Natural killer cell (primary cell): ENCODE measurements at regions not wholly inside any gene's neighbourhood (a gene's known extent, or its start where the extent isn't known, plus 50 kb on each side); places are given as distances from the start of the nearest gene placed in this dataset.

ENCODE experiments used
- ATAC-seq, 3 donors: fragments of 150-1000 bp in 2 of 3; fragments of 200-7000 bp in 1 of 3; cut with Tn5 transposase; 1 replicate in 1 of 3; 2 replicates in 2 of 3; pipeline ENCODE4 v1.10.0; 2021; ENCODE audit warnings: mild to moderate bottlenecking in 2 of 3, moderate library complexity in 2 of 3
- DNase-seq, 2 donors: peaks; one replicate each; pipeline versions ENCODE4 v3.0.0 to v3.0.0-alpha.2; 2013 to 2021; ENCODE audit warnings: mixed read lengths in 1 of 2
- H3K27ac ChIP-seq: one replicate; pipeline ENCODE4 v1.5.1; 2013; ENCODE audit warnings: mild to moderate bottlenecking, low read length
- H3K27me3 ChIP-seq: one replicate; pipeline ENCODE4 v1.6.1; 2013; ENCODE audit warnings: low read length; ENCODE audit not compliant: control insufficient read depth, insufficient read depth
- H3K36me3 ChIP-seq: one replicate; pipeline ENCODE4 v1.6.1; 2013; ENCODE audit warnings: low read length; ENCODE audit not compliant: control insufficient read depth, insufficient read depth
- H3K4me1 ChIP-seq: one replicate; pipeline ENCODE4 v1.6.1; 2013; ENCODE audit warnings: low read length; ENCODE audit not compliant: control insufficient read depth, insufficient read depth
- H3K4me3 ChIP-seq: one replicate; pipeline ENCODE4 v1.5.1; 2013; ENCODE audit warnings: low read length
- H3K9me3 ChIP-seq: one replicate; pipeline ENCODE4 v1.6.1; 2013; ENCODE audit warnings: low read length; ENCODE audit not compliant: control insufficient read depth, insufficient read depth
- H3K27ac Mint-ChIP-seq, 2 donors: one replicate each; pipeline ENCODE4 v1.8.0; 2022; ENCODE audit warnings: mild to moderate bottlenecking in 2 of 2, mixed read lengths in 2 of 2, moderate library complexity in 1 of 2
- H3K27me3 Mint-ChIP-seq, 2 donors: one replicate each; pipeline ENCODE4 v1.8.0; 2022; ENCODE audit warnings: low read depth in 2 of 2, mixed read lengths in 2 of 2
- H3K36me3 Mint-ChIP-seq: one replicate; pipeline ENCODE4 v1.8.0; 2022; ENCODE audit warnings: mixed read lengths
- H3K4me1 Mint-ChIP-seq, 2 donors: one replicate each; pipeline ENCODE4 v1.8.0; 2022; ENCODE audit warnings: mixed read lengths in 2 of 2
- H3K4me3 Mint-ChIP-seq: one replicate; pipeline ENCODE4 v1.8.0; 2022; ENCODE audit warnings: mild to moderate bottlenecking, moderate library complexity, mixed read lengths
- H3K9me3 Mint-ChIP-seq, 2 donors: one replicate each; pipeline ENCODE4 v1.8.0; 2022; ENCODE audit warnings: mixed read lengths in 2 of 2
- CTCF ChIP-seq: fragments of 200-600 bp; IDR thresholded peaks from one replicate; pipeline ENCODE4 v1.8.0; 2022; ENCODE audit warnings: antibody characterized with exemption
- WGBS: methylation state at CpG from one replicate; pipeline ENCODE4 v1.1.7; 2013; ENCODE audit warnings: missing lambda C conversion rate; ENCODE audit not compliant: insufficient coverage; 5-methylcytosine and 5-hydroxymethylcytosine counted together
- intact Hi-C: fragments of 100-400 bp; cut with micrococcal nuclease; formaldehyde crosslinking; loops from one replicate; pipeline ENCODE4 v1.14.2; 2022

DNA sequence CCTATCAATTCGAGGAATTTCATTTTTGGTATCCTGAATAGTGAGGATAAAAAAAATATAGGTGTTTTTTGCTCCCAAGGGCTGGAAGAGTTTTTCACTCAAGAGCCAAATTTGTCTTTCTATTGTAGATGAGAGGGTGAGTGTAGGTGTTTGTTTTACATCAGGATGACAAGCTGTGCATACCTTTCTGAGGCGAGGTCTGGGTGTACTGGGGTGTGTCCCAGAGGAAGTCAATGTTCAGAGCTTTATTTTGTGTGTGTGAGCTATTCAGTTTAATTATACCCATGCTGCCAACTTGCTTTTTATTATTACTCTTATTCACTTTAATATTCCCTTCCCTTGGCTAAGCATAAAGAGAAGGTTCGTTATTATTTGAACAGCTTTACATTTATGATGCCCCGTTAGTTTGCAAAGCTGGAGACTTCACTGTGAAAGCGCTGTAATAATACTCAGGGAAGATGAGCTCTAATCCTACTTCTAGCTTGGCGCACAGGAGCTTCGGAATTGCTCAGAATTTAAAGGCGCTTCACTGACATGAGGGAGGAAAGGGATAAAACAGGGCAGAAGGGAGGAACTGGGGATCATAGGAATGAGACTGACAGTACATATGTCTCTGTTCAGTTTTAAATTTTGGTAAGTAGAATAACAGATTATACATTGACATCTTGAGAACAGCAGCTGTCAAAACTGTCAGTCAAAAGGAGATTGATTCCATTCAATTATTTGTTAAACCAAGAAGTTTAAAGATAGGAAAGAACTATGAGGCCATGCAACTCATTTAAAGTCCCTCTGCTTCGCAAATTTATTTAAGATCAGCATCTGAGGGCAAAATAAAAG lies 117.7 kb upstream of the TP63 start:
- ATAC-seq (no peak), DNase-seq (no peak)
- no peak overlapping the region for H3K4me3 ChIP-seq
- peaks cover 3 to 10% of the 10 kb centered on the region in 2 donors for H3K9me3 Mint-ChIP-seq
- H3K4me1 Mint-ChIP-seq, result no peaks in the 10 kb centered on the region
- TF ChIP-seq CTCF, result no peak
- H3K27ac ChIP-seq, result no peak overlapping the region
- H3K27ac Mint-ChIP-seq, result no peak overlapping the region
- peaks cover 12% of the 10 kb centered on the region for H3K9me3 ChIP-seq
- H3K27me3 Mint-ChIP-seq, result no peaks in the 10 kb centered on the region
- H3K4me1 ChIP-seq, result no peaks in the 10 kb centered on the region
- no peaks in the 10 kb centered on the region for H3K27me3 ChIP-seq
- H3K36me3 ChIP-seq, result no peaks in the 10 kb centered on the region
- intact Hi-C loops, result no loop called here
- peaks cover 6% of the 10 kb centered on the region for H3K36me3 Mint-ChIP-seq
- H3K4me3 Mint-ChIP-seq, result no peak overlapping the region
- WGBS, result 96% methylated on average over 9 of the region's 9 CpGs

- H3K9me3 ChIP-seq, result peaks cover 12% of the 10 kb centered on the region
- 73% methylated on average over 3 of the region's 3 CpGs for WGBS
- intact Hi-C loops, result no loop called here
Measured at GRCh38 chr3:189516039-189516438, 115.2 kb upstream of the TP63 start.

DNA sequence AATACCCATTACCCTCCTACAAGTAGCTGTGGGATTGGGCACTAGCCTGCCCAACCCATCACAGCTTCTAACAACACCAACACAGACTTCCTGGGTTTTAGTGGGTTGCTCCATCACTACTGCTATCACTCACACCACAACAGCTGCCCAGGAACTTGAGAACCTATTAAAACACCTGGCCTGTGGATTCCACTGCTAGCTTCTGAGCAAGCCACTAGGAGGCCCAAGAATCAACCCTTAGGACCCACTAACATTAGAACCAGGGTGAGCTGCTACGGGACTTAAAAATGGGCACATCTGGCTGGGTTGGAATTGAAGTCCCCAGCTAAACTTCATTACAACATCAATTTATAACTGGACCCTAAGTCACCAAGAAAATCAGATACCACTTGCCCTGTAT lies 113.2 kb upstream of the TP63 start:
- Mint-ChIP-seq H3K36me3 (peaks cover 18% of the 10 kb centered on the region), H3K27ac (no peak overlapping the region), H3K4me3 (no peak overlapping the region), H3K27me3 (no peaks in the 10 kb centered on the region), H3K4me1 (no peaks in the 10 kb centered on the region), H3K9me3 (peaks cover 10 to 19% of the 10 kb centered on the region in 2 donors)
- 100% methylated on average over 1 of the region's 1 CpG for WGBS
- no peaks in the 10 kb centered on the region for H3K27me3 ChIP-seq
- no peak for DNase-seq
- peaks cover 12% of the 10 kb centered on the region for H3K9me3 ChIP-seq
- no peaks in the 10 kb centered on the region for H3K4me1 ChIP-seq
- no peak overlapping the region for H3K4me3 ChIP-seq
- no peaks in the 10 kb centered on the region for H3K36me3 ChIP-seq
- TF ChIP-seq CTCF, result no peak
- H3K27ac ChIP-seq, result no peak overlapping the region
- ATAC-seq, result no peak
- intact Hi-C loops, result no loop called here

More at GRCh38 chr3:189516039-189516438, 115.2 kb upstream of the TP63 start:
- Histone ChIP-seq H3K36me3 (no peaks in the 10 kb centered on the region), H3K4me1 (no peaks in the 10 kb centered on the region), H3K4me3 (no peak overlapping the region), H3K27ac (no peak overlapping the region), H3K27me3 (no peaks in the 10 kb centered on the region)
- no peaks in the 10 kb centered on the region for H3K27me3 Mint-ChIP-seq
- H3K4me3 Mint-ChIP-seq, result no peak overlapping the region
- no peak overlapping the region for H3K27ac Mint-ChIP-seq
- H3K9me3 Mint-ChIP-seq, result peaks cover 9 to 19% of the 10 kb centered on the region in 2 donors
- DNase-seq (no peak), ATAC-seq (no peak)
- H3K4me1 Mint-ChIP-seq, result no peaks in the 10 kb centered on the region
- no peak for TF ChIP-seq CTCF
- peaks cover 18% of the 10 kb centered on the region for H3K36me3 Mint-ChIP-seq

GRCh38 chr3:189519458-189519857 lies 111.7 kb upstream of the TP63 start:
- TF ChIP-seq CTCF, result no peak
- Histone ChIP-seq H3K9me3 (peaks cover 12% of the 10 kb centered on the region), H3K36me3 (no peaks in the 10 kb centered on the region), H3K4me1 (no peaks in the 10 kb centered on the region), H3K4me3 (no peak overlapping the region), H3K27me3 (no peaks in the 10 kb centered on the region), H3K27ac (no peak overlapping the region)
- Mint-ChIP-seq H3K4me3 (no peak overlapping the region), H3K36me3 (peaks cover 18% of the 10 kb centered on the region), H3K9me3 (peaks cover 10 to 18% of the 10 kb centered on the region in 2 donors), H3K27ac (no peak overlapping the region), H3K27me3 (no peaks in the 10 kb centered on the region), H3K4me1 (no peaks in the 10 kb centered on the region)
- no peak for ATAC-seq
- intact Hi-C loops, result no loop called here
- no peak for DNase-seq
